Sciatic nerve (tissue), 2 donors: ENCODE measurements at regions not wholly inside any gene's neighbourhood (a gene's known extent, or its start where the extent isn't known, plus 50 kb on each side); places are given as distances from the start of the nearest gene placed in this dataset.

Source experiments
- ATAC-seq: fragments of 200-7000 bp; cut with Tn5 transposase; one replicate; pipeline ENCODE4 v1.9.1; 2020; ENCODE audit warnings: mild to moderate bottlenecking, moderate library complexity
- DNase-seq: peaks from one replicate; pipeline ENCODE4 v3.0.0-alpha.2; 2020; ENCODE audit warnings: low spot score
- intact Hi-C: fragments of 100-400 bp; cut with DNase I; formaldehyde crosslinking; loops from one replicate; pipeline ENCODE4 v1.14.2; 2022
- donor health status: DM: no; HTN: no; CAD: no.
- donor health status: DM: no; HTN: no; CAD: no.

- DNase-seq (no peak), ATAC-seq (peak; percentile 45)
- intact Hi-C loops: no loop called here
These were observed 99.2 kb downstream of the VPREB1 start for GRCh38 chr22:22343581-22344296.

GRCh38 chr22:22344430-22344829 is 99.8 kb downstream of the VPREB1 start:
- DNase-seq (no peak), ATAC-seq (no peak)
- intact Hi-C loops: no loop called here

- intact Hi-C loops: no loop called here
- ATAC-seq (no peak), DNase-seq (no peak)
These were observed 101.2 kb downstream of the VPREB1 start for GRCh38 chr22:22345781-22346180.

- ATAC-seq (no peak), DNase-seq (no peak)
These were observed 102.0 kb downstream of the VPREB1 start for GRCh38 chr22:22346401-22347107.

GRCh38 chr22:22348127-22348814 is 103.7 kb downstream of the VPREB1 start:
- DNase-seq (no peak), ATAC-seq (no peak)
- intact Hi-C loops: no loop called here

More at GRCh38 chr22:22346401-22347107, 102.0 kb downstream of the VPREB1 start:
- intact Hi-C loops: no loop called here

- intact Hi-C loops: no loop called here
- DNase-seq (no peak), ATAC-seq (no peak)
These were observed 104.3 kb downstream of the VPREB1 start for GRCh38 chr22:22348815-22349454.

GRCh38 chr22:22349455-22349836 is 104.9 kb downstream of the VPREB1 start:
- no peak for ATAC-seq
- intact Hi-C loops: no loop called here
- DNase-seq: no peak

- no peak for DNase-seq
- intact Hi-C loops: no loop called here
- ATAC-seq: no peak
These were observed 106.8 kb downstream of the VPREB1 start for GRCh38 chr22:22351366-22351765.

- intact Hi-C loops: no loop called here
- ATAC-seq (no peak), DNase-seq (no peak)
These were observed 107.9 kb downstream of the VPREB1 start for GRCh38 chr22:22352371-22352999.

GRCh38 chr22:22355096-22355834 is 110.7 kb downstream of the VPREB1 start:
- DNase-seq: no peak
- no peak for ATAC-seq
- intact Hi-C loops: no loop called here

- ATAC-seq: peak; percentile 97
- peak; percentile 87 for DNase-seq
- intact Hi-C loops: no loop called here
These were observed 112.7 kb downstream of the VPREB1 start for GRCh38 chr22:22357024-22357883.

GRCh38 chr22:22358152-22358551 is 113.6 kb downstream of the VPREB1 start:
- DNase-seq (no peak), ATAC-seq (no peak)
- intact Hi-C loops: no loop called here

- intact Hi-C loops: no loop called here
- no peak for ATAC-seq
- no peak for DNase-seq
These were observed 114.1 kb downstream of the VPREB1 start for GRCh38 chr22:22358686-22359085.

- intact Hi-C loops: no loop called here
- no peak for DNase-seq
- no peak for ATAC-seq
These were observed 114.9 kb downstream of the VPREB1 start for GRCh38 chr22:22359465-22359864.

GRCh38 chr22:22360014-22360413 is 115.4 kb downstream of the VPREB1 start:
- intact Hi-C loops: no loop called here
- DNase-seq (no peak), ATAC-seq (no peak)

- intact Hi-C loops: no loop called here
- no peak for DNase-seq
- no peak for ATAC-seq
These were observed 117.7 kb downstream of the VPREB1 start for GRCh38 chr22:22362311-22362710.

- DNase-seq (no peak), ATAC-seq (no peak)
- intact Hi-C loops: no loop called here
These were observed 118.3 kb downstream of the VPREB1 start for GRCh38 chr22:22362936-22363335.

- ATAC-seq (no peak), DNase-seq (no peak)
- intact Hi-C loops: no loop called here
These were observed 119.6 kb downstream of the VPREB1 start for GRCh38 chr22:22364207-22364606.
